ENCODE measurements at regions not wholly inside any gene's neighbourhood (a gene's known extent, or its start where the extent isn't known, plus 50 kb on each side); places are given as distances from the start of the nearest gene placed in this dataset.
"Not testable (repeated sequence)": the region's sequence is repeated elsewhere in the genome, so short reads cannot be mapped to it uniquely, and the experiment has no call there.

DNA sequence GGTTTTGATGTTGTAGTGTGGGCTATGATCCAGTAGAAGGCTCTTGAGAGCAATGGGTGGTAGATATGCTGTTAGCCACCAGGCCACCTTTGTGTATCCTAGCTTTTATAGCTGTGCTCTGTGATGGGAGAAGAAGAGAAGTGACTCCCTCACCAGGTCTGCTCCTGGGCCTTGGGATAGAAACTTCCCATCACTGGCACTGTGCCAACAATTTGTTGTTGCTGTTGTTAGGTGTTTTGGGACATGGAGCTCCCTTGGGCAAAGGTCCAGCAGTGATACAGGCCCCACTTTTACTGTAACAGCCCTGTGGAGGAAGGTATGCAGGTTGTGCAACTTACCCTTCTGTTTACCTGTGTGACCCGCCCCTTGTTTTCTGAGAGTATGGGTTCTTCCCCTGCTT lies 570.9 kb upstream of the GRIN3A start:
- TF ChIP-seq POLR2A (IDR thresholded peaks at IDR 0.05; ENCODE audit: low read depth, low read length): no peak
- no peak for DNase-seq (ENCODE audit: insufficient read length, low spot score)
- peak; percentile 20 for FAIRE-seq

- DNase-seq (ENCODE audit: insufficient read length, low spot score) (no peak), FAIRE-seq (no peak)
- no peak for TF ChIP-seq POLR2A (IDR thresholded peaks at IDR 0.05; ENCODE audit: low read depth, low read length)
Measured at GRCh38 chr9:102295188-102295587, 556.7 kb upstream of the GRIN3A start.

- no peak for TF ChIP-seq POLR2A (IDR thresholded peaks at IDR 0.05; ENCODE audit: low read depth, low read length)
- DNase-seq (ENCODE audit: insufficient read length, low spot score) (no peak), FAIRE-seq (peak; percentile 99)
Measured at GRCh38 chr9:102273952-102274351, 535.5 kb upstream of the GRIN3A start.

DNA sequence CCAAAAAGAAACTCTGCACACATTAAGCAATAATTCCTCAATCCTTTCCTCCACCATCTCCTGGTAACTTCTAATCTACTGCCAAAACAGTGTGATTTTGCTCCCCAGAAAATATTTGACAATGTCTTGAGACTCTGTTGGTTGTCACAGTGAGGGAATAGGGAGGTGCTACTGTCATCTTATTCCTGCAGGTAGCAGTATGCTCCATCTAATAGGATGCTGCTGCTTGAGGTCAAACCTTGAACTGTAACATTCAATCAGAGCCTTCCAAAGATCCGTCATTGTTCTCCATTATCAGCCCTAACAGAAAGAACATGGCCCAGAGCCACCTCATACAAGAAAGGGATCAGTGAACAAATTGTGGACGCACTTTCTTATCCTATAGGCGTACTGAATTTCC lies 514.7 kb upstream of the GRIN3A start:
- TF ChIP-seq POLR2A (IDR thresholded peaks at IDR 0.05; ENCODE audit: low read depth, low read length): no peak
- DNase-seq (ENCODE audit: insufficient read length, low spot score) (no peak), FAIRE-seq (peak; percentile 36)

- FAIRE-seq (peak; percentile 11), DNase-seq (ENCODE audit: insufficient read length, low spot score) (no peak)
- no peak for TF ChIP-seq POLR2A (IDR thresholded peaks at IDR 0.05; ENCODE audit: low read depth, low read length)
Measured at GRCh38 chr9:102244916-102245315, 506.5 kb upstream of the GRIN3A start.

DNA sequence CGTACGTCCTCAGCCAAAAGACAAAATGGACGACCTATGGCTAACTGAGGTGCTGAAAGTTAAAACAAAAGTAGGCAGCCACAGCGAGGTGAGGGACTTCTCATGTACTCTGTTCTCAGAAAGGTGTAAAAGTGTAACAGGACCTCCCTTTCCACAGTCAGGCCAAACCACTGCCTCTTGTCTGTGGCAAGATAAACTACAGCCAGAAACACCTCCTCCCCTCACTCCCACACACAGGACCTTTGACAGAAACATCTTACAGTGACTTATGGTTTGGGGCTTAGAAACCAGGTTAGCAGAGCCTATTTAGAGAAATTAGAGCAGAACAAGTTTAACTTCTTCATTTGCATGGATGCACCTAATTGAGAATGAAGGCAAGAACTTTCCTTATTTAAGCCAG lies 499.1 kb upstream of the GRIN3A start:
- no peak for DNase-seq (ENCODE audit: insufficient read length, low spot score)
- no peak for TF ChIP-seq POLR2A (IDR thresholded peaks at IDR 0.05; ENCODE audit: low read depth, low read length)
- FAIRE-seq: peak; percentile 27

DNA sequence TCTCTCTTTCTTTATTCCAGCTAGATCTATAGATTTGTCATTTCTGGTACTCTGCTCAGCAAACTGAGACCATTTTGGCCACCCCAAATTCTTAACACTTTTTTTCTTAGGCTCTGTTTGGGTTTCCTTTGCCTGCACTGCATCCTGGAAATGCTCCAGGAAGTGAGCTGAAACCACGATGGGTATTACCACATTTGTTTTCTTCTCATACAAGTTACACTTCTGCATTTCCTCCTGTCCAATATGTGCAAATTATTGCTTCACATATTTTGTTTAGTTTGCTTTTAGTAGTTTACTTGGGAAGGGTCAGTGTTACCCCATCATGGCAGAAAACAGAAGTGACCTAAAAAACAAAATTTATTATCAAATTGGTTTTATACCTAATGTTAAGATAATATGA lies 498.6 kb upstream of the GRIN3A start:
- TF ChIP-seq POLR2A (IDR thresholded peaks at IDR 0.05; ENCODE audit: low read depth, low read length): no peak
- FAIRE-seq: peak; percentile 64
- no peak for DNase-seq (ENCODE audit: insufficient read length, low spot score)

DNA sequence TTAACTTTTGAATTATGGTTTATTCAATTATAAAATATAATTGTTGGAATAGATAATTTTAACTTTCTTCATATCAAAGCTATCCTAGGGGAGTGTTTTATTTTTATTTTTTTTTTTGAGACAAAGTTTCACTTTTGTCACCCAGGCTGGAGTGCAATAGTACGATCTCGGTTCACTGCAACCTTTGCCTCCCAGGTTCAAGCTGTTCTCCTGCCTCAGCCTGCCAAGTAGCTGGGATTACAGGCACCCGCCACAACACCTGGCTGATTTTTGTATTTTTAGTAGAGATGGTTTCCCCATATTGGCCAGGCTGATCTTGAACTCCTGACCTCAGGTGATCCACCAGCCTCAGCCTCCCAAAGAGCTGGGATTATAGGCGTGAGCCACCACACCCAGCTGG lies 489.0 kb upstream of the GRIN3A start:
- not testable (repeated sequence) for DNase-seq (ENCODE audit: insufficient read length, low spot score); FAIRE-seq

DNA sequence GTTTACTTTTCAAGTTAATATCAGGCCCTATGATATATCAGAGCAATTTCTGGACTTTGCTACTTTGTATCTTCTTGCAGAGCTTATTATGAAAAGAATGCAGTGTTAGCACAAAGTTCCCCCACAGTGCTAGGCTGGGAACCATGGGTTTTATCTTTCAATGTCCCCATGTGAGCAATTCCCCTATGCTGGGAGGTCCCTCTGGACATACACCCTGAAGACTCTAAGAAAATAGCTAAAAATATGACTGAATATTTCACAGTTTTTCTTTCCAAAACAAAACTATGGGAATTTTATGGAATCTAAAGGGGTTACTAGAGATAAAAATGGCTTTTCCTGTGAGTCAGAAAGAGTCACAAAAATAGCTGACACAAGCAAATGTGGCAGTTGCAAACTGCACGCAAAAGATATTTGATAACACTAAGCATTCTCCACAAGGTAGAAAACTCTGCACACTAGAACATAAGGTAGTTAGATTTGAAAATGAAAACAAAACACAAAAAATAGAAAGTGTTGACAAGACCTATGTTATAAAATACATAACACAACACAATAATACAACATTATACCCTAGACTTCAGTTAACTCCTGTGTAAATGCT lies 487.5 kb upstream of the GRIN3A start:
- no peak for FAIRE-seq
- no peak for TF ChIP-seq POLR2A (IDR thresholded peaks at IDR 0.05; ENCODE audit: low read depth, low read length)
- DNase-seq (ENCODE audit: insufficient read length, low spot score): no peak

DNA sequence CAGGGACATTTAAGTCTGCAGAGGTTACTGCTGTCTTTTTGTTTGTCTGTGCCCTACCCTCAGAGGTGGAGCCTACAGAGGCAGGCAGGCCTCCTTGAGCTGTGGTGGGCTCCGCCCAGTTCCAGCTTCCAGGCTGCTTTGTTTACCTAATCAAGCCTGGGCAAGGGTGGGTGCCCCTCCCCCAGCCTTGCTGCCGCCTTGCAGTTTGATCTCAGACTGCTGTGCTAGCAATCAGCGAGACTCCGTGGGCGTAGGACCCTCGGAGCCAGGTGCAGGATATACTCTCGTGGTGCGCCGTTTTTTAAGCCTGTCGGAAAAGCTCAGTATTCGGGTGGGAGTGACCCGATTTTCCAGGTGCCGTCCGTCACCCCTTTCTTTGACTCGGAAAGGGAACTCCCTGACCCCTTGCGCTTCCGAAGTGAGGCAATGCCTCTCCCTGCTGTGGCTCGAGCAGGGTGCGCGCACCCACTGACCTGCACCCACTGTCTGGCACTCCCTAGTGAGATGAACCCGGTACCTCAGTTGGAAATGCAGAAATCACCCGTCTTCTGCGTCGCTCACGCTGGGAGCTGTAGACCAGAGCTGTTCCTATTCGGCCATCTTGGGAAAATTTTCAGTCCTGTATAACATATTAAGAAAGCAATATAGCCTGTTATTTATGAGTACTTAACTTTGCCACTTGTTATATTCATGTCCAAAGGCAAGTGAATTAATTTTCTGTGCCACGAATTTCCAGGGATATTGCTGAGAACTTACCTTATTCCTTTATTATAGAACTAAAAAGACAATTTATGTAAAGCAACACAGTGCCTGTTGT lies 485.1 kb upstream of the GRIN3A start:
- FAIRE-seq: peak; percentile 78
- not testable (repeated sequence) for DNase-seq (ENCODE audit: insufficient read length, low spot score)

- DNase-seq (ENCODE audit: insufficient read length, low spot score) (no peak), FAIRE-seq (no peak)
- no peak for TF ChIP-seq POLR2A (IDR thresholded peaks at IDR 0.05; ENCODE audit: low read depth, low read length)
Measured at GRCh38 chr9:102209176-102209575, 470.7 kb upstream of the GRIN3A start.

- no peak for TF ChIP-seq POLR2A (IDR thresholded peaks at IDR 0.05; ENCODE audit: low read depth, low read length)
- DNase-seq (ENCODE audit: insufficient read length, low spot score): no peak
- no peak for FAIRE-seq
Measured at GRCh38 chr9:102206432-102206831, 468.0 kb upstream of the GRIN3A start.

DNA sequence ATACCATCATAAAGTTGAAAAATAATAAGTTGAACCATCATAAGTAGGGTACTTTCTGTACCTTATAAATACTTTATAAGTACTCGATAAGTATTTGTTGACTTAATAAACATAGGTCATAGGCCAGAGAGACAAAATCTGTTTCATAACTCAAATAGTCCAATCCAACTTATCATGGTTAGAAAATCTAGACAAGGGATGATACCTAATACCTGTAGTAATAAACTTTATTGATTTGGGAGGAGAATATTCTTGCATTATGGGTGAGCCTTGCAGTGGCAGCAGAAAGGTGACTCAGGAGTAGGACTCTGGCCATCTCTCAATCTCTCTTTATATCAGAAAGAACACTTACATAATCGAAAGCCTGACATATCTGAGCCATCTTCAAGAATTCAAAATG lies 466.8 kb upstream of the GRIN3A start:
- FAIRE-seq (peak; percentile 62), DNase-seq (ENCODE audit: insufficient read length, low spot score) (no peak)
- TF ChIP-seq POLR2A (IDR thresholded peaks at IDR 0.05; ENCODE audit: low read depth, low read length): no peak

GRCh38 chr9:102202126-102202525 lies 463.7 kb upstream of the GRIN3A start:
- TF ChIP-seq POLR2A (IDR thresholded peaks at IDR 0.05; ENCODE audit: low read depth, low read length): no peak
- FAIRE-seq (no peak), DNase-seq (ENCODE audit: insufficient read length, low spot score) (no peak)

DNA sequence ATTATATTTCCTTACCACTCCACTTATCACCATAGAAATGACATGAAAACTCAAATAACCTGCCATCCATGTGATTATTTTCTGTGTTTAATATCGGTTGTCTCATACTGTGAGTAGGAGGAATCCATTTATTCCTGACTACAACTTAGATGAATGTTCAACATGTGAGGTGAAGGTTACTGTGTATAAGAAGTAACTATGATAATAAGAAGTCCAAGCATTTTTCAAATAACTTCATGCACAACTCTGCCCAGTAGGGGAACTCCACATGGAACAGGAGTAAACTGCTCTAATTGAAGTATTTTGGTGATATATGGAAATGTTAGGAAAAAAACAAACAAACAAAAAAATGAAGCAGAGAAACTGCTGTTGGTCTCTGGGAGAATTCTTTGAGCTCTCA lies 447.5 kb upstream of the GRIN3A start:
- TF ChIP-seq POLR2A (IDR thresholded peaks at IDR 0.05; ENCODE audit: low read depth, low read length): no peak
- peak; percentile 91 for FAIRE-seq
- no peak for DNase-seq (ENCODE audit: insufficient read length, low spot score)

Data from H54 (cell line).